ENCODE measurements at regions not wholly inside any gene's neighbourhood (a gene's known extent, or its start where the extent isn't known, plus 50 kb on each side); places are given as distances from the start of the nearest gene placed in this dataset.

- no peak for DNase-seq
Observed at GRCh38 chr4:77538574-77539157, 67.0 kb upstream of the CXCL13 start.

Measured in stimulated activated CD4-positive, alpha-beta T cell treated with anti-CD3 and anti-CD28 coated beads, Interleukin-12 subunit alpha, Interleukin-12 subunit beta, amount 100 ng/mL, for 4 hours (primary cell).